Activated CD4-positive, alpha-beta T cell treated with anti-CD3 and anti-CD28 coated beads, Interleukin-2, amount 50 U/mL, for 48 hours (primary cell): ENCODE measurements at regions not wholly inside any gene's neighbourhood (a gene's known extent, or its start where the extent isn't known, plus 50 kb on each side); places are given as distances from the start of the nearest gene placed in this dataset.

Experiments used
- DNase-seq, 2 experiments: peaks; one replicate each; pipeline ENCODE4 v3.0.0-alpha.2; 2020

GRCh38 chr3:28649266-28649665 is 300.6 kb upstream of the AZI2 start:
- no peak for DNase-seq

GRCh38 chr3:28651159-28651558 is 302.5 kb upstream of the AZI2 start:
- no peak for DNase-seq

GRCh38 chr3:28664123-28664522 is 315.5 kb upstream of the AZI2 start:
- DNase-seq: no peak

- DNase-seq: peak; percentile 58 to 60
These were observed 319.3 kb upstream of the AZI2 start for GRCh38 chr3:28667646-28668621.

- DNase-seq: no peak
These were observed 321.2 kb upstream of the AZI2 start for GRCh38 chr3:28669870-28670269.

- DNase-seq: no peak
These were observed 323.8 kb upstream of the AZI2 start for GRCh38 chr3:28672406-28672805.

- no peak for DNase-seq
These were observed 324.8 kb upstream of the AZI2 start for GRCh38 chr3:28673446-28673845.

- no peak for DNase-seq
These were observed 325.6 kb upstream of the AZI2 start for GRCh38 chr3:28674212-28674611.

GRCh38 chr3:28677581-28677980 is 329.0 kb upstream of the AZI2 start:
- no peak for DNase-seq

- DNase-seq: no peak
These were observed 329.5 kb upstream of the AZI2 start for GRCh38 chr3:28678086-28678485.

GRCh38 chr3:28680050-28680449 is 331.4 kb upstream of the AZI2 start:
- DNase-seq: no peak

GRCh38 chr3:28682121-28682520 is 333.5 kb upstream of the AZI2 start:
- DNase-seq: no peak

GRCh38 chr3:28690176-28690575 is 341.6 kb upstream of the AZI2 start:
- no peak for DNase-seq

- no peak for DNase-seq
These were observed 350.1 kb upstream of the AZI2 start for GRCh38 chr3:28698706-28699105.

- DNase-seq: no peak
These were observed 350.7 kb upstream of the AZI2 start for GRCh38 chr3:28699283-28699682.

- DNase-seq: no peak
These were observed 352.1 kb upstream of the AZI2 start for GRCh38 chr3:28700728-28701127.

GRCh38 chr3:28703843-28704242 is 355.2 kb upstream of the AZI2 start:
- no peak for DNase-seq

- no peak for DNase-seq
These were observed 362.7 kb upstream of the AZI2 start for GRCh38 chr3:28711293-28711692.

GRCh38 chr3:28716939-28717338 is 368.3 kb upstream of the AZI2 start:
- no peak for DNase-seq

- DNase-seq: no peak
These were observed 369.6 kb upstream of the AZI2 start for GRCh38 chr3:28718074-28718849.

GRCh38 chr3:28726840-28727239 is 378.2 kb upstream of the AZI2 start:
- peak; percentile 8 to 12 for DNase-seq

- DNase-seq: no peak
These were observed 378.7 kb upstream of the AZI2 start for GRCh38 chr3:28727307-28727706.

GRCh38 chr3:28738425-28738824 is 389.8 kb upstream of the AZI2 start:
- no peak for DNase-seq

- DNase-seq: no peak
These were observed 391.0 kb upstream of the AZI2 start for GRCh38 chr3:28739647-28740046.
